ENCODE measurements at regions not wholly inside any gene's neighbourhood (a gene's known extent, or its start where the extent isn't known, plus 50 kb on each side); places are given as distances from the start of the nearest gene placed in this dataset.
"Not testable (repeated sequence)": the region's sequence is repeated elsewhere in the genome, so short reads cannot be mapped to it uniquely, and the experiment has no call there.

GRCh38 chr15:31719396-31720022 is 310.8 kb upstream of the CHRNA7 start:
- H3K4me3 Mint-ChIP-seq; H3K9me3 Mint-ChIP-seq; CTCF ChIA-PET; H3K27me3 ChIP-seq (ENCODE audit: control insufficient read depth in 2 of 2, insufficient read depth in 2 of 2, low read length in 2 of 2); H3K36me3 ChIP-seq (ENCODE audit: control insufficient read depth in 2 of 3, insufficient read depth in 3 of 3, low read length in 3 of 3); H3K4me3 ChIP-seq (ENCODE audit: low read length); intact Hi-C loops (cut with micrococcal nuclease); H3K4me1 Mint-ChIP-seq; POLR2A ChIA-PET; H3K4me1 ChIP-seq (ENCODE audit: control insufficient read depth in 2 of 2, insufficient read depth in 2 of 2, low read length in 2 of 2); H3K36me3 Mint-ChIP-seq; H3K27me3 Mint-ChIP-seq; ATAC-seq; H3K27ac ChIP-seq (ENCODE audit: low read depth, low read length); H3K27ac Mint-ChIP-seq; DNase-seq; H3K9me3 ChIP-seq (ENCODE audit: control insufficient read depth in 2 of 3, low read length in 3 of 3): not testable (repeated sequence)

DNA sequence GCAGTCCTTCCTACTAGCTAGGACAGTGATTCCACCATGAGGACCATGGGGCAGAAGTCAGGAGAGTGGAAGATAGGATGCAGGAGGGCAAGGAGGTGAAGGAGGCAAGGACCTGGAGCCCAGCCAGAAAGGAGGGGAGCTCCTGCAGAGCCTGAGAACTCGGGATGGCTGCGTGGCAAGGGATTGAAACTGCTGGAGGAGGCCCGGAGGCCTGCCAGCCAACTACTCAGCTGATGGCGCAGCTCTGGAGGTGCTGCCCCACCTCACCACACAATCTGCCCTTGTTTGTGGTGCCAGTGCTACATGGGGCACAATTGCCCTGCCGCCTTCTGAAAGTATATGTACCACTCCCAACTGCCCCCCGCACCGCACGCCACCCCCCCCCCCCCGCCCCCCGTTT is 307.3 kb upstream of the CHRNA7 start:
- H3K4me3 Mint-ChIP-seq; H3K4me1 Mint-ChIP-seq; intact Hi-C loops (cut with micrococcal nuclease); H3K27ac Mint-ChIP-seq; POLR2A ChIA-PET; H3K27me3 ChIP-seq (ENCODE audit: control insufficient read depth in 2 of 2, insufficient read depth in 2 of 2, low read length in 2 of 2); H3K9me3 Mint-ChIP-seq; H3K4me3 ChIP-seq (ENCODE audit: low read length); H3K4me1 ChIP-seq (ENCODE audit: control insufficient read depth in 2 of 2, insufficient read depth in 2 of 2, low read length in 2 of 2); ATAC-seq; H3K36me3 ChIP-seq (ENCODE audit: control insufficient read depth in 2 of 3, insufficient read depth in 3 of 3, low read length in 3 of 3); CTCF ChIA-PET; DNase-seq; H3K36me3 Mint-ChIP-seq; H3K27ac ChIP-seq (ENCODE audit: low read depth, low read length); H3K9me3 ChIP-seq (ENCODE audit: control insufficient read depth in 2 of 3, low read length in 3 of 3): not testable (repeated sequence)
- peaks cover 0 to 20% (median 17%) of the 10 kb centered on the region in 5 donors for H3K27me3 Mint-ChIP-seq

DNA sequence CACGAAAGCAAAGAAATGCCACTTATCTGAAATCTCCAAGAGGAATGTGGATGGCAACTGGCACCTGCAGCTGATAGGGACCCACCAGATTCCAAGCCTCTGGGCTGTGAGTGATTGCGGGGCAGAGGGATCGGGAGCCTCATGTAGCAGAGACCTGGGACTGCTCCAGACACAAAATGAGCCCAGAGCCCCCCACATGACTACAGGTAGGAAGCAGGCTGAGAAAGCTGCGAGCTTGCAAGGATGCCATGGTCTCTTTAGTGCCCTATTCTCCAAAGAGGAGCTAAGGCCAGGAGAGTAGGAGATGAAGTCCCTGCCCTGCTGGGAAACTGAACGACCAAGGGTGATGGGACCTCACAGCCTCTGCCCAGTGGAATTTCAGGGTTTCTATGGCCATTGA is 305.4 kb upstream of the CHRNA7 start:
- H3K4me1 Mint-ChIP-seq, POLR2A ChIA-PET, ATAC-seq: not testable (repeated sequence)

GRCh38 chr15:31725619-31726018 is 304.7 kb upstream of the CHRNA7 start:
- ATAC-seq; H3K36me3 ChIP-seq (ENCODE audit: control insufficient read depth in 2 of 3, insufficient read depth in 3 of 3, low read length in 3 of 3); H3K4me3 ChIP-seq (ENCODE audit: low read length); intact Hi-C loops (cut with micrococcal nuclease); H3K36me3 Mint-ChIP-seq; H3K27ac Mint-ChIP-seq; H3K27ac ChIP-seq (ENCODE audit: low read depth, low read length); H3K9me3 ChIP-seq (ENCODE audit: control insufficient read depth in 2 of 3, low read length in 3 of 3); H3K27me3 ChIP-seq (ENCODE audit: control insufficient read depth in 2 of 2, insufficient read depth in 2 of 2, low read length in 2 of 2); H3K4me1 Mint-ChIP-seq; H3K4me3 Mint-ChIP-seq; CTCF ChIA-PET; POLR2A ChIA-PET; DNase-seq; H3K4me1 ChIP-seq (ENCODE audit: control insufficient read depth in 2 of 2, insufficient read depth in 2 of 2, low read length in 2 of 2): not testable (repeated sequence)
- Mint-ChIP-seq H3K9me3 (peaks cover 0 to 12% (median 6%) of the 10 kb centered on the region in 11 donors), H3K27me3 (peaks cover 0 to 41% (median 28%) of the 10 kb centered on the region in 5 donors)

More for the DNA sequence above, 305.4 kb upstream of the CHRNA7 start:
- H3K4me3 ChIP-seq (ENCODE audit: low read length); intact Hi-C loops (cut with micrococcal nuclease); H3K27me3 ChIP-seq (ENCODE audit: control insufficient read depth in 2 of 2, insufficient read depth in 2 of 2, low read length in 2 of 2); H3K4me3 Mint-ChIP-seq; H3K27ac ChIP-seq (ENCODE audit: low read depth, low read length); H3K27ac Mint-ChIP-seq; DNase-seq; H3K9me3 Mint-ChIP-seq; H3K9me3 ChIP-seq (ENCODE audit: control insufficient read depth in 2 of 3, low read length in 3 of 3); H3K36me3 ChIP-seq (ENCODE audit: control insufficient read depth in 2 of 3, insufficient read depth in 3 of 3, low read length in 3 of 3); H3K4me1 ChIP-seq (ENCODE audit: control insufficient read depth in 2 of 2, insufficient read depth in 2 of 2, low read length in 2 of 2); CTCF ChIA-PET; H3K36me3 Mint-ChIP-seq: not testable (repeated sequence)
- H3K27me3 Mint-ChIP-seq = peaks cover 0 to 34% (median 24%) of the 10 kb centered on the region in 5 donors

GRCh38 chr15:31727612-31728011 is 302.7 kb upstream of the CHRNA7 start:
- no peak for ATAC-seq
- POLR2A ChIA-PET = no interaction called here
- DNase-seq = no peak
- H3K9me3 Mint-ChIP-seq = peaks cover 0 to 22% (median 9%) of the 10 kb centered on the region in 11 donors
- Histone ChIP-seq H3K9me3 (ENCODE audit: control insufficient read depth in 2 of 3, low read length in 3 of 3) (no peaks in the 10 kb centered on the region), H3K4me1 (ENCODE audit: control insufficient read depth in 2 of 2, insufficient read depth in 2 of 2, low read length in 2 of 2) (no peaks in the 10 kb centered on the region), H3K4me3 (ENCODE audit: low read length) (no peak overlapping the region), H3K27me3 (ENCODE audit: control insufficient read depth in 2 of 2, insufficient read depth in 2 of 2, low read length in 2 of 2) (no peaks in the 10 kb centered on the region), H3K36me3 (ENCODE audit: control insufficient read depth in 2 of 3, insufficient read depth in 3 of 3, low read length in 3 of 3) (no peaks in the 10 kb centered on the region), H3K27ac (ENCODE audit: low read depth, low read length) (no peak overlapping the region)
- H3K4me3 Mint-ChIP-seq = no peak overlapping the region
- H3K27me3 Mint-ChIP-seq = peaks cover 3 to 55% (median 48%) of the 10 kb centered on the region in 5 donors
- H3K4me1 Mint-ChIP-seq = no peaks in the 10 kb centered on the region
- CTCF ChIA-PET = no interaction called here
- no peaks in the 10 kb centered on the region for H3K36me3 Mint-ChIP-seq
- intact Hi-C loops (cut with micrococcal nuclease) = no loop called here
- H3K27ac Mint-ChIP-seq = no peak overlapping the region

DNA sequence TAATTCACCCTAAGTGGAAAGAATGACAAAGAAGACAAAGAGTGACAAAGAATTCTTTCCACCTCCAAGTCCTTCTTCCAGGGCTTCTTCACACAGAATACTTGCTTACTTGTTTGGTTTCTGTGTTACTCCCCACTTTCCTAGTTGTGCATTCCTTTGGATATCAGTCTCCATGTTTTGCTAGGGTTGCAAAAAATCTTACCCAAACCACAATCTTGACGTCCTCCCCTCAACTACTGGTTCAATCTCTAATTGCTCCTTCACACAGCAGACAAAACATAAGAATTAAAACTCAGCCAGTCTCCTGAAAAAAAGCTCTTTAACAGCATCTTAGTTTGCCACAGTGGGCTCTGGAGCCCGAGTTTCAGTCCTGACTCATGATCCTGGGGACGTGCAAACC is 297.6 kb upstream of the CHRNA7 start:
- Histone ChIP-seq H3K27me3 (ENCODE audit: control insufficient read depth in 2 of 2, insufficient read depth in 2 of 2, low read length in 2 of 2) (no peaks in the 10 kb centered on the region), H3K27ac (ENCODE audit: low read depth, low read length) (no peak overlapping the region), H3K36me3 (ENCODE audit: control insufficient read depth in 2 of 3, insufficient read depth in 3 of 3, low read length in 3 of 3) (no peaks in the 10 kb centered on the region), H3K4me3 (ENCODE audit: low read length) (no peak overlapping the region), H3K4me1 (ENCODE audit: control insufficient read depth in 2 of 2, insufficient read depth in 2 of 2, low read length in 2 of 2) (no peaks in the 10 kb centered on the region), H3K9me3 (ENCODE audit: control insufficient read depth in 2 of 3, low read length in 3 of 3) (no peaks in the 10 kb centered on the region)
- peaks cover 6 to 71% (median 56%) of the 10 kb centered on the region in 5 donors for H3K27me3 Mint-ChIP-seq
- DNase-seq (no peak), ATAC-seq (no peak)
- POLR2A ChIA-PET = no interaction called here
- H3K4me1 Mint-ChIP-seq = no peaks in the 10 kb centered on the region
- H3K9me3 Mint-ChIP-seq = peaks cover 0 to 58% (median 17%) of the 10 kb centered on the region in 11 donors
- H3K27ac Mint-ChIP-seq = no peak overlapping the region
- H3K36me3 Mint-ChIP-seq = peaks cover 0 to 7% (median 4%) of the 10 kb centered on the region in 5 donors
- H3K4me3 Mint-ChIP-seq = no peak overlapping the region
- CTCF ChIA-PET = no interaction called here
- intact Hi-C loops (cut with micrococcal nuclease) = no loop called here

DNA sequence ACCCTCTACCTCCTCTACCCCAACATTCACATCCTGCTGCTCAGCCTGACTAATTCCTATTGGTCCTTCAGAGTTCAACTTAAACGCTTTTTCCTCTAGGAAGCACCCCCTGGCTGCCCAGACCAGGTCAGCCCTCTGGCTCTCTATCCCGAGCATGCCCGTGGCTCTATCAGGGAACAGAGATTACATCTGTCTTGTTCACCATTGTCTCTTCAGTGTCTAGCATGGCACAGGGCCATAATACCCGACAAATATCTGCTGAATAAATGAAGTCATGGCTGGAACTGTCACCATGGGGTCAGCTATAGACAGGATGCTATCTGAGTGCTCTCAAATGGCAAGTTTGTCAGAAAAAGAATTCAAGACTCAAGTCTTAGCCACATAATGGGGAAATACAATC is 296.9 kb upstream of the CHRNA7 start:
- no peak overlapping the region for H3K27ac Mint-ChIP-seq
- Histone ChIP-seq H3K27ac (ENCODE audit: low read depth, low read length) (no peak overlapping the region), H3K27me3 (ENCODE audit: control insufficient read depth in 2 of 2, insufficient read depth in 2 of 2, low read length in 2 of 2) (no peaks in the 10 kb centered on the region), H3K4me1 (ENCODE audit: control insufficient read depth in 2 of 2, insufficient read depth in 2 of 2, low read length in 2 of 2) (no peaks in the 10 kb centered on the region), H3K4me3 (ENCODE audit: low read length) (no peak overlapping the region), H3K9me3 (ENCODE audit: control insufficient read depth in 2 of 3, low read length in 3 of 3) (no peaks in the 10 kb centered on the region), H3K36me3 (ENCODE audit: control insufficient read depth in 2 of 3, insufficient read depth in 3 of 3, low read length in 3 of 3) (no peaks in the 10 kb centered on the region)
- H3K9me3 Mint-ChIP-seq = peaks cover 0 to 60% (median 20%) of the 10 kb centered on the region in 11 donors
- H3K4me1 Mint-ChIP-seq = no peaks in the 10 kb centered on the region
- POLR2A ChIA-PET = no interaction called here
- no peak overlapping the region for H3K4me3 Mint-ChIP-seq
- peaks cover 6 to 72% (median 56%) of the 10 kb centered on the region in 5 donors for H3K27me3 Mint-ChIP-seq
- ATAC-seq (no peak), DNase-seq (no peak)
- intact Hi-C loops (cut with micrococcal nuclease) = no loop called here
- CTCF ChIA-PET = interaction anchor here (0.6 kb wide), 1 partner anchor 13 kb away, joined by 3 read pairs; no protein-coding TSS in a partner anchor
- peaks cover 0 to 7% (median 4%) of the 10 kb centered on the region in 5 donors for H3K36me3 Mint-ChIP-seq
